ENCODE measurements at regions not wholly inside any gene's neighbourhood (a gene's known extent, or its start where the extent isn't known, plus 50 kb on each side); places are given as distances from the start of the nearest gene placed in this dataset.

GRCh38 chr3:157573780-157574378 is 70.7 kb upstream of the VEPH1 start:
- no peaks in the 10 kb centered on the region for H3K27me3 ChIP-seq (ENCODE audit: insufficient read depth in 3 of 3, low read length in 2 of 3)
- TF ChIP-seq CTCF (IDR thresholded peaks at IDR 0.05): no peak
- H3K36me3 ChIP-seq (ENCODE audit: insufficient read depth in 1 of 2, low read depth in 1 of 2): no peaks in the 10 kb centered on the region
- no peaks in the 10 kb centered on the region for H3K4me1 ChIP-seq
- 69 to 75% (median 71%) methylated on average over 1 of the region's 1 CpG for WGBS, 3 donors
- H3K4me3 ChIP-seq: no peak overlapping the region
- intact Hi-C loops (cut with DNase I): loop anchor here in 1 of 2 donors (2.0 kb wide), 1 partner anchor 41 kb away; no protein-coding TSS in a partner anchor
- H3K9me3 ChIP-seq: no peaks in the 10 kb centered on the region
- no peak overlapping the region for H3K27ac ChIP-seq
- ATAC-seq (no peak), DNase-seq (no peak)

- Histone ChIP-seq H3K4me1 (no peaks in the 10 kb centered on the region), H3K4me3 (no peak overlapping the region), H3K36me3 (ENCODE audit: insufficient read depth in 1 of 2, low read depth in 1 of 2) (no peaks in the 10 kb centered on the region), H3K27ac (no peak overlapping the region), H3K9me3 (no peaks in the 10 kb centered on the region), H3K27me3 (ENCODE audit: insufficient read depth in 3 of 3, low read length in 2 of 3) (no peaks in the 10 kb centered on the region)
- TF ChIP-seq CTCF (IDR thresholded peaks at IDR 0.05): no peak
- intact Hi-C loops (cut with DNase I): loop anchor here in 1 of 2 donors (2.0 kb wide), 1 partner anchor 40 kb away; no protein-coding TSS in a partner anchor
- 35 to 59% (median 44%) methylated on average over 1 of the region's 1 CpG for WGBS, 3 donors
- ATAC-seq (peak in 1 of 4 donors; percentile 49), DNase-seq (no peak)
These were observed 70.1 kb upstream of the VEPH1 start for GRCh38 chr3:157573281-157573680.

GRCh38 chr3:157572559-157573270 is 69.5 kb upstream of the VEPH1 start:
- no peaks in the 10 kb centered on the region for H3K36me3 ChIP-seq (ENCODE audit: insufficient read depth in 1 of 2, low read depth in 1 of 2)
- H3K27ac ChIP-seq: no peak overlapping the region
- H3K27me3 ChIP-seq (ENCODE audit: insufficient read depth in 3 of 3, low read length in 2 of 3): no peaks in the 10 kb centered on the region
- no peaks in the 10 kb centered on the region for H3K9me3 ChIP-seq
- H3K4me1 ChIP-seq: no peaks in the 10 kb centered on the region
- WGBS, 3 donors: 68 to 72% (median 72%) methylated on average over 8 of the region's 8 CpGs
- TF ChIP-seq CTCF (IDR thresholded peaks at IDR 0.05): peak; percentile 66
- intact Hi-C loops (cut with DNase I): loop anchor here in 1 of 2 donors (2.0 kb wide), 1 partner anchor 40 kb away; no protein-coding TSS in a partner anchor
- DNase-seq: no peak
- H3K4me3 ChIP-seq: no peak overlapping the region
- peak; percentile 42 to 68 (median 56) for ATAC-seq

- DNase-seq (no peak), ATAC-seq (no peak)
- Histone ChIP-seq H3K9me3 (no peaks in the 10 kb centered on the region), H3K27ac (no peak overlapping the region), H3K4me3 (no peak overlapping the region), H3K36me3 (ENCODE audit: insufficient read depth in 1 of 2, low read depth in 1 of 2) (no peaks in the 10 kb centered on the region), H3K27me3 (ENCODE audit: insufficient read depth in 3 of 3, low read length in 2 of 3) (no peaks in the 10 kb centered on the region), H3K4me1 (no peaks in the 10 kb centered on the region)
- intact Hi-C loops (cut with DNase I): no loop called here
- no peak for TF ChIP-seq CTCF (IDR thresholded peaks at IDR 0.05)
- 94 to 98% (median 97%) methylated on average over 1 of the region's 1 CpG for WGBS, 3 donors
These were observed 63.4 kb upstream of the VEPH1 start for GRCh38 chr3:157566596-157566995.

All from psoas muscle (tissue), 7 donors.